GM18502 (cell line): ENCODE measurements at regions not wholly inside any gene's neighbourhood (a gene's known extent, or its start where the extent isn't known, plus 50 kb on each side); places are given as distances from the start of the nearest gene placed in this dataset.

Experiments
- ATAC-seq: cut with Tn5 transposase; IDR thresholded peaks from one replicate; pipeline ENCODE4 v1.9.1; 2021; ENCODE audit warnings: mild to moderate bottlenecking; ENCODE audit not compliant: unreplicated experiment, poor library complexity

- no peak for ATAC-seq
Measured at GRCh38 chr9:113807173-113808061, 68.7 kb upstream of the ZNF618 start.

- ATAC-seq = no peak
Measured at GRCh38 chr9:113808391-113809358, 67.4 kb upstream of the ZNF618 start.

DNA sequence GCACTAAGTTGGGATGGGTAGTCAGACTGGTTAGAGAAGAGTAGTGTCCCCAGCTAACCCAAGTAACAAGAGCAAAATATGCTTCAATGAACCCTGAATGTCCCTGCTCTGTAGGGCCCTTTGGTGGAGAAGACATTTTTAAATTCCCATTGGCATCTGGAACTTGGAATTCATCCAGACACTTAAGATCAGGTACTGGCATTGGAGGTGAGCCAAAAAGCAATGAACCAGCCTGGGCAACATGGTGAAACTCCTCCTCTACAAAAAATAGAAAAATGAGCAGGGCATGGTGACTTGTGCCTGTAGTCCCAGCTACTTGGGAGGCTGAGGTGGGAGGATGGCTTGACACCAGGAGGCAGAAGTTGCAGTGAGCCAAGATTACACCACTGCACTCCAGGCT is 58.9 kb upstream of the ZNF618 start:
- no peak for ATAC-seq

- no peak for ATAC-seq
Measured at GRCh38 chr9:113818391-113818790, 57.7 kb upstream of the ZNF618 start.

DNA sequence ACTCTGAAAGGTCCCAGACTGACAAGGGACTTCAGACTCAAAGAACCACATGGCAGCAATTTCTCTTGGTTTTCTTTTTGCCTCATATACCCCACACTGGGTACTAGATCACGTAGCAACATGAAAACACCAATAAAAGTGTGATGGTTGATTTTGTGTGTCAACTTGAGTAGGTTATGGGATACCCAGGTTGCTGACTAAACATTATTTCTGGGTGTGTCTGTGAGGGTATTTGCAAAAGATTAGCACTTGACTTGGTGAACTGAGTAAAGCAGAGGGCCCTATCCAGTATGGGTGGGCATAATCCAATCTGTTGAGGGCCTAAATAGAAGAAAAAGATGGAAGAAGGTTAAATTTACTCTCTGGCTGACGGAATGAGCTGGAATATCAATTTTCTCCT is 53.8 kb upstream of the ZNF618 start:
- ATAC-seq = no peak

DNA sequence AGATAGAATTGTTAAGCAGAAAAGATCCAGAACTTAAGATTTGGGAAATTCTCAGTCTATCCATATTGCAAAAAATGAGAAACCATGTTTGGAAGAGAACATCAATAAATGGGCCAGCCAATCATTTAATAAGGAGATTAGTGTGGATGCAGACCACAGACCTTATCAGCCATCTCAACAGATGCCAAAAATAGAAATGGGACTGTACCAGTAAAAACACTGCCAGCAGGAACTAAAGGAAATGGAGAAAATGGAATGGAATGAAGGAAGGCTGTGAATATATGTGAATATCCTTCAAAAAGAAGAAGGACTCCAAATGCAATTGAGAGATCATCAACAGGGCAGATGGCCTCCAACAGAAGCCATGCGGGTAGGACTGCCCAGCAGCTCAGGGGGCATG is 52.7 kb upstream of the ZNF618 start:
- ATAC-seq = no peak
